KMS-11 (cell line): ENCODE measurements at regions not wholly inside any gene's neighbourhood (a gene's known extent, or its start where the extent isn't known, plus 50 kb on each side); places are given as distances from the start of the nearest gene placed in this dataset.

Experiments used
- H2AFZ ChIP-seq: fragments of 200-600 bp; sonication (generic); 2 replicates; pipeline ENCODE4 v1.6.1; 2016; ENCODE audit warnings: antibody characterized with exemption, mixed run types, low read depth
- H3K27ac ChIP-seq: fragments of 200-600 bp; sonication (generic); 2 replicates; pipeline ENCODE4 v1.6.1; 2016; ENCODE audit warnings: mild to moderate bottlenecking, mixed run types
- H3K27me3 ChIP-seq: fragments of 200-600 bp; sonication (generic); 2 replicates; pipeline ENCODE4 v1.6.1; 2017; ENCODE audit warnings: mild to moderate bottlenecking, low read depth, mixed run types, moderate library complexity; ENCODE audit not compliant: insufficient read depth
- H3K36me3 ChIP-seq: fragments of 200-600 bp; sonication (generic); 2 replicates; pipeline ENCODE4 v1.6.1; 2017; ENCODE audit warnings: mild to moderate bottlenecking, mixed run types; ENCODE audit not compliant: insufficient read depth
- H3K4me1 ChIP-seq: fragments of 200-600 bp; sonication (generic); 2 replicates; pipeline ENCODE4 v1.6.1; 2016; ENCODE audit warnings: mild to moderate bottlenecking, low read depth, mixed run types; ENCODE audit not compliant: poor library complexity, severe bottlenecking
- H3K4me2 ChIP-seq: fragments of 200-600 bp; sonication (generic); 2 replicates; pipeline ENCODE4 v1.7.0; 2016; ENCODE audit warnings: mild to moderate bottlenecking, mixed run types
- H3K4me3 ChIP-seq: fragments of 200-600 bp; sonication (generic); IDR thresholded peaks from 2 replicates; pipeline ENCODE4 v1.6.1; 2017; ENCODE audit warnings: low read depth, low read length, mixed read lengths; ENCODE audit not compliant: insufficient read depth
- H3K79me2 ChIP-seq: fragments of 200-600 bp; sonication (generic); 2 replicates; pipeline ENCODE4 v1.6.1; 2016; ENCODE audit warnings: low read depth, mixed run types; ENCODE audit not compliant: insufficient read depth
- H3K9ac ChIP-seq: fragments of 200-600 bp; sonication (generic); 2 replicates; pipeline ENCODE4 v1.6.1; 2016; ENCODE audit warnings: mild to moderate bottlenecking, mixed run types
- H4K20me1 ChIP-seq: fragments of 200-600 bp; sonication (generic); 2 replicates; pipeline ENCODE4 v1.6.1; 2016; ENCODE audit warnings: mild to moderate bottlenecking, mixed run types; ENCODE audit not compliant: insufficient read depth
- TF ChIP-seq, protein P1 (sequence below): fragments of 200-600 bp; sonication (generic); conservative IDR thresholded peaks from 2 replicates; pipeline ENCODE4 v1.6.1; 2017; ENCODE audit warnings: low read depth, mild to moderate bottlenecking, antibody characterized with exemption, low read length, moderate library complexity, mixed read lengths

DNA sequence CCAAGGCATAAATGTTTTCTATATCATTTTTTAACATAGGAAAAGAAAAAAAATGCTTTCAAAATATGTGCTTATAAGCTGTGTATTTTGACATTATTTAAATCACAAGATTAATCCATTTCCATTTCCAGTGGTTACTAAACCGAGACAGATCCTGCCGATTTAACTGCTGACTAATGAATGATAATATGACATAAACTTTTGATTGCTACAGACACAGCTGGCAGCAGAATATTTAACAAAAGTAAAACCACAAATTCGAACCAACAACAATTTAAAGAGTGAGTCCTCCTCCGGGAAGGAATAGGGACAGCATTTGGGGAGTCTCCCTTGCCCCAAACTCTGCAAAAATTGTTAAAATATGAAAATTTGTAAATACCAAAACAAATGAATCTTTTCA lies 401.3 kb upstream of the DAB2 start:
- H3K9ac ChIP-seq: no peak overlapping the region
- H2AFZ ChIP-seq: no peak overlapping the region
- no peaks in the 10 kb centered on the region for H4K20me1 ChIP-seq
- no peaks in the 10 kb centered on the region for H3K79me2 ChIP-seq
- H3K36me3 ChIP-seq: no peaks in the 10 kb centered on the region
- TF ChIP-seq, protein P1, sequence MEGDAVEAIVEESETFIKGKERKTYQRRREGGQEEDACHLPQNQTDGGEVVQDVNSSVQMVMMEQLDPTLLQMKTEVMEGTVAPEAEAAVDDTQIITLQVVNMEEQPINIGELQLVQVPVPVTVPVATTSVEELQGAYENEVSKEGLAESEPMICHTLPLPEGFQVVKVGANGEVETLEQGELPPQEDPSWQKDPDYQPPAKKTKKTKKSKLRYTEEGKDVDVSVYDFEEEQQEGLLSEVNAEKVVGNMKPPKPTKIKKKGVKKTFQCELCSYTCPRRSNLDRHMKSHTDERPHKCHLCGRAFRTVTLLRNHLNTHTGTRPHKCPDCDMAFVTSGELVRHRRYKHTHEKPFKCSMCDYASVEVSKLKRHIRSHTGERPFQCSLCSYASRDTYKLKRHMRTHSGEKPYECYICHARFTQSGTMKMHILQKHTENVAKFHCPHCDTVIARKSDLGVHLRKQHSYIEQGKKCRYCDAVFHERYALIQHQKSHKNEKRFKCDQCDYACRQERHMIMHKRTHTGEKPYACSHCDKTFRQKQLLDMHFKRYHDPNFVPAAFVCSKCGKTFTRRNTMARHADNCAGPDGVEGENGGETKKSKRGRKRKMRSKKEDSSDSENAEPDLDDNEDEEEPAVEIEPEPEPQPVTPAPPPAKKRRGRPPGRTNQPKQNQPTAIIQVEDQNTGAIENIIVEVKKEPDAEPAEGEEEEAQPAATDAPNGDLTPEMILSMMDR: no peak
- H3K4me1 ChIP-seq: no peaks in the 10 kb centered on the region
- no peak overlapping the region for H3K27ac ChIP-seq
- H3K4me2 ChIP-seq: no peak overlapping the region
- no peak overlapping the region for H3K4me3 ChIP-seq
- H3K27me3 ChIP-seq: no peaks in the 10 kb centered on the region

DNA sequence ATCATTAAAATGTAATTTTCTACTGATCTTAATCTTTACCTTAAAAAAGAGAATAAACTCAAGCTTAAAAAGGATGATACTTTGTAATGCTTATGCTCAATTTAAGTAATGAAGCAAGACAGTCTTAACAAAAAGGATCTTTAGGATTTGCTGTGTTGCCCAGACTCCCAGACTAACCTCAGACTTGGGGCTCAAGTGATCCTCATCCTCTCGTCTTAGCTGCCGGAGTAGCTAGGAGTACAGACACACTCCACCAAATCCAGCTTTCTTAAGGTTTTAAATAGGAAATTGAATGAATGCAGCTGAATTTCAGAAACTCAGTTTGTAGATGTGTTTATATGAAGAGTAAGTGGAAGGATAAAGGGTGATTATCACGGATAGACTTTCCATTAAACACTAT lies 400.5 kb upstream of the DAB2 start:
- Histone ChIP-seq H3K4me3 (no peak overlapping the region), H4K20me1 (no peaks in the 10 kb centered on the region), H3K9ac (no peak overlapping the region), H2AFZ (no peak overlapping the region), H3K4me1 (no peaks in the 10 kb centered on the region), H3K27ac (no peak overlapping the region), H3K79me2 (no peaks in the 10 kb centered on the region), H3K36me3 (no peaks in the 10 kb centered on the region), H3K4me2 (no peak overlapping the region), H3K27me3 (no peaks in the 10 kb centered on the region)
- TF ChIP-seq, protein P1: no peak

DNA sequence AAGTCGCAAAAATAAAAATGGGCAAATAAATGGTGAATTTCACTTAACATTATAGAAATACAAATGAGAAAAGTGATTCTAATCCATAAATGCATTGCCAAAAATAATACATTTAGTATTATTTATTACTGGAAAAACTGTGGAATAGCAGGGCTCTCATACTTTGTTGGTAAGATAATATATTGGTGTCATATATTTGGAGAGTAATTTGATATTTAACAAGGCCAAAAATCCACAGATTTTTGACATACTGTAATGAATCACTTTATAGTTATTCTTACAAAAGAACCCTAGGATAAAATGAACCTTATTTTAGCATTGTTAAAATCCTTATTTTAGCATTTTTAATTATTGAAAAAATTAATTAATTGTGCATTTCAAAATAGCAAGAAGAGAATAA lies 397.2 kb upstream of the DAB2 start:
- TF ChIP-seq, protein P1: no peak
- H3K4me3 ChIP-seq: no peak overlapping the region

DNA sequence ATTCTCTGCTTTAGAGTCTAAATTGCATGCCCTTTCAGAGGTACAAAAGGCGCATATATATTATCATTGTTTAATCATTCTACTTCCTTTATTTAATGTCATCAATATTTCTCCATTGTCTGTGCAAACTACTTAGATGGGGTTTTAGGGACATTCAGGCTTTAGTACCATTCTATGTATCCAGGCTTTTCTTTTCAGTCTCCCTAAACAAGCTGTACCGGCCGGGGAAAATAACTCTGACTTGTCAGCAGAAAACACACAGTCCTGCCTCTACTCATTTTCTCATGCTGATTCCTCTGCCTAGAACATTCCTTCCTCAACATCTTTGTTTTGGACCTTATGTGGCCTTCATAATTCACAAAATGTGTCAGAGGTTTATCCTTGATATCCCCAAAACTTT lies 392.1 kb upstream of the DAB2 start:
- Histone ChIP-seq H3K4me1 (no peaks in the 10 kb centered on the region), H3K4me2 (no peak overlapping the region), H3K27ac (no peak overlapping the region), H4K20me1 (no peaks in the 10 kb centered on the region), H3K36me3 (no peaks in the 10 kb centered on the region), H2AFZ (no peak overlapping the region), H3K79me2 (no peaks in the 10 kb centered on the region), H3K4me3 (no peak overlapping the region), H3K9ac (no peak overlapping the region), H3K27me3 (no peaks in the 10 kb centered on the region)
- TF ChIP-seq, protein P1: no peak

More for the DNA sequence above, 397.2 kb upstream of the DAB2 start:
- Histone ChIP-seq H3K4me2 (no peak overlapping the region), H3K79me2 (no peaks in the 10 kb centered on the region), H3K4me1 (no peaks in the 10 kb centered on the region), H3K27ac (no peak overlapping the region), H3K9ac (no peak overlapping the region), H3K36me3 (no peaks in the 10 kb centered on the region), H4K20me1 (no peaks in the 10 kb centered on the region), H3K27me3 (no peaks in the 10 kb centered on the region), H2AFZ (no peak overlapping the region)
